ENCODE measurements at regions not wholly inside any gene's neighbourhood (a gene's known extent, or its start where the extent isn't known, plus 50 kb on each side); places are given as distances from the start of the nearest gene placed in this dataset.

DNA sequence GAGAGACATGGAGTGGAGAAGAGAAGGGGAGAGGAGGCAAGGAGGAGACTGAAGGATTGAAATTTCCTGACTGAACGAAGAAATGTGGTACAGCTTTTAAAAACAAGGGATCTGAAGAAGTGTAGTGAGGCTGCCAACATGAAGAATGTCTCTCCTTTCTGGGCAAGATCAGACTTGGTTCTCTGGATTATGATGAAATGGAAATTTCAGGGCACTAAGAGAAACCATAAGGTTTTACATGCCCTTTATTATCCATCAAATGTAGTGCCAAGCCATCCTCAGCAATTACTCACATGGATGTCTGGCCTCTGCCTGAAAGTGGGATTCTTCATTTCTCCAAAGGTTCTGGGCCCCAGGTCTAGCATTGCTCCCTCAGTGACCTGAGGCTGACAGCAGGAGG, 77.6 kb upstream of the CCDC80 start:
- TF ChIP-seq, protein P1, sequence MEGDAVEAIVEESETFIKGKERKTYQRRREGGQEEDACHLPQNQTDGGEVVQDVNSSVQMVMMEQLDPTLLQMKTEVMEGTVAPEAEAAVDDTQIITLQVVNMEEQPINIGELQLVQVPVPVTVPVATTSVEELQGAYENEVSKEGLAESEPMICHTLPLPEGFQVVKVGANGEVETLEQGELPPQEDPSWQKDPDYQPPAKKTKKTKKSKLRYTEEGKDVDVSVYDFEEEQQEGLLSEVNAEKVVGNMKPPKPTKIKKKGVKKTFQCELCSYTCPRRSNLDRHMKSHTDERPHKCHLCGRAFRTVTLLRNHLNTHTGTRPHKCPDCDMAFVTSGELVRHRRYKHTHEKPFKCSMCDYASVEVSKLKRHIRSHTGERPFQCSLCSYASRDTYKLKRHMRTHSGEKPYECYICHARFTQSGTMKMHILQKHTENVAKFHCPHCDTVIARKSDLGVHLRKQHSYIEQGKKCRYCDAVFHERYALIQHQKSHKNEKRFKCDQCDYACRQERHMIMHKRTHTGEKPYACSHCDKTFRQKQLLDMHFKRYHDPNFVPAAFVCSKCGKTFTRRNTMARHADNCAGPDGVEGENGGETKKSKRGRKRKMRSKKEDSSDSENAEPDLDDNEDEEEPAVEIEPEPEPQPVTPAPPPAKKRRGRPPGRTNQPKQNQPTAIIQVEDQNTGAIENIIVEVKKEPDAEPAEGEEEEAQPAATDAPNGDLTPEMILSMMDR (IDR thresholded peaks at IDR 0.05; ENCODE audit: low read length): no peak
- no peak for TF ChIP-seq EZH2phosphoT487 (IDR thresholded peaks at IDR 0.05; ENCODE audit: low read length)
- no peak for TF ChIP-seq EZH2 (optimal IDR thresholded peaks at IDR 0.05; ENCODE audit: low read depth, low read length)

Measured in MM.1S (cell line).